BE2C (cell line): ENCODE measurements at regions not wholly inside any gene's neighbourhood (a gene's known extent, or its start where the extent isn't known, plus 50 kb on each side); places are given as distances from the start of the nearest gene placed in this dataset.

Experiments
- DNase-seq: peaks from one replicate; pipeline ENCODE4 v3.0.0-alpha.2; 2020
- H3K27me3 ChIP-seq: fragments of 250-450 bp; sonication (Bioruptor Pico); 2 replicates; pipeline ENCODE4 v1.5.1; 2020; ENCODE audit warnings: mild to moderate bottlenecking
- H3K36me3 ChIP-seq: fragments of 250-450 bp; sonication (Bioruptor Pico); 2 replicates; pipeline ENCODE4 v1.5.1; 2020; ENCODE audit warnings: mild to moderate bottlenecking
- H3K4me1 ChIP-seq: fragments of 250-450 bp; sonication (Bioruptor Pico); 2 replicates; pipeline ENCODE4 v1.5.1; 2020
- H3K4me3 ChIP-seq: 2 replicates; pipeline ENCODE4 v1.5.1; 2011; ENCODE audit warnings: low read depth, low read length
- H3K9me3 ChIP-seq: fragments of 250-450 bp; sonication (Bioruptor Pico); 2 replicates; pipeline ENCODE4 v1.5.1; 2020
- CTCF ChIP-seq: IDR thresholded peaks from 2 replicates; pipeline ENCODE4 v1.5.1; 2012; ENCODE audit warnings: mild to moderate bottlenecking, low read depth, low read length

- Histone ChIP-seq H3K27me3 (no peaks in the 10 kb centered on the region), H3K9me3 (no peaks in the 10 kb centered on the region), H3K36me3 (no peaks in the 10 kb centered on the region), H3K4me3 (no peak overlapping the region), H3K4me1 (no peaks in the 10 kb centered on the region)
- no peak for TF ChIP-seq CTCF
- DNase-seq, result no peak
These were observed 205.6 kb downstream of the ATG4C start for GRCh38 chr1:62989497-62989896.

- no peaks in the 10 kb centered on the region for H3K36me3 ChIP-seq
- H3K4me3 ChIP-seq, result no peak overlapping the region
- H3K9me3 ChIP-seq, result no peaks in the 10 kb centered on the region
- no peak for TF ChIP-seq CTCF
- H3K27me3 ChIP-seq, result no peaks in the 10 kb centered on the region
- H3K4me1 ChIP-seq, result no peaks in the 10 kb centered on the region
- DNase-seq, result no peak
These were observed 207.2 kb downstream of the ATG4C start for GRCh38 chr1:62991152-62991551.

GRCh38 chr1:62993844-62994243 is 209.9 kb downstream of the ATG4C start:
- no peak for DNase-seq
- TF ChIP-seq CTCF, result no peak
- H3K4me1 ChIP-seq, result no peaks in the 10 kb centered on the region
- no peaks in the 10 kb centered on the region for H3K36me3 ChIP-seq
- peaks cover 10% of the 10 kb centered on the region; the same call in 1 of the 2 replicates for H3K27me3 ChIP-seq
- H3K9me3 ChIP-seq, result no peaks in the 10 kb centered on the region
- no peak overlapping the region for H3K4me3 ChIP-seq

GRCh38 chr1:62995173-62995572 is 211.2 kb downstream of the ATG4C start:
- Histone ChIP-seq H3K9me3 (no peaks in the 10 kb centered on the region), H3K4me3 (no peak overlapping the region), H3K36me3 (no peaks in the 10 kb centered on the region), H3K27me3 (peaks cover 15% of the 10 kb centered on the region; the same call in 1 of the 2 replicates), H3K4me1 (no peaks in the 10 kb centered on the region)
- no peak for TF ChIP-seq CTCF
- DNase-seq, result no peak

- Histone ChIP-seq H3K4me3 (no peak overlapping the region), H3K36me3 (no peaks in the 10 kb centered on the region), H3K4me1 (no peaks in the 10 kb centered on the region), H3K27me3 (peaks cover 21% of the 10 kb centered on the region; the same call in 1 of the 2 replicates), H3K9me3 (no peaks in the 10 kb centered on the region)
- no peak for TF ChIP-seq CTCF
- no peak for DNase-seq
These were observed 214.0 kb downstream of the ATG4C start for GRCh38 chr1:62997884-62998283.

- Histone ChIP-seq H3K27me3 (peaks cover 21% of the 10 kb centered on the region; the same call in 1 of the 2 replicates), H3K4me1 (no peaks in the 10 kb centered on the region), H3K36me3 (no peaks in the 10 kb centered on the region), H3K4me3 (no peak overlapping the region), H3K9me3 (no peaks in the 10 kb centered on the region)
- TF ChIP-seq CTCF, result no peak
- no peak for DNase-seq
These were observed 215.1 kb downstream of the ATG4C start for GRCh38 chr1:62998845-62999649.
